GM10248 (cell line): ENCODE measurements at regions not wholly inside any gene's neighbourhood (a gene's known extent, or its start where the extent isn't known, plus 50 kb on each side); places are given as distances from the start of the nearest gene placed in this dataset.
"Not testable (repeated sequence)": the region's sequence is repeated elsewhere in the genome, so short reads cannot be mapped to it uniquely, and the experiment has no call there.

Source experiments
- CTCF ChIA-PET: fragments of 300-600 bp; sonication (Branson Sonifier 250); formaldehyde crosslinking; extraction: SDS; loops from one replicate; lab custom pipeline; 2021; ENCODE audit warnings: antibody characterized with exemption; lab: Yijun Ruan, JAX
- POLR2A ChIA-PET: fragments of 350-650 bp; sonication (Branson Sonifier 250); formaldehyde crosslinking; extraction: SDS; loops from one replicate; lab custom pipeline; 2020; ENCODE audit warnings: antibody characterized with exemption; lab: Yijun Ruan, JAX
- DNase-seq: peaks from one replicate; pipeline ENCODE4 v3.0.0; 2012; ENCODE audit errors: extremely low spot score
- TF ChIP-seq, protein P1 (sequence below): IDR thresholded peaks from 2 replicates; pipeline ENCODE4 v1.5.1; 2012; ENCODE audit warnings: mild to moderate bottlenecking, low read depth; ENCODE audit errors: extremely low read depth, missing control alignments, control extremely low read depth

DNA sequence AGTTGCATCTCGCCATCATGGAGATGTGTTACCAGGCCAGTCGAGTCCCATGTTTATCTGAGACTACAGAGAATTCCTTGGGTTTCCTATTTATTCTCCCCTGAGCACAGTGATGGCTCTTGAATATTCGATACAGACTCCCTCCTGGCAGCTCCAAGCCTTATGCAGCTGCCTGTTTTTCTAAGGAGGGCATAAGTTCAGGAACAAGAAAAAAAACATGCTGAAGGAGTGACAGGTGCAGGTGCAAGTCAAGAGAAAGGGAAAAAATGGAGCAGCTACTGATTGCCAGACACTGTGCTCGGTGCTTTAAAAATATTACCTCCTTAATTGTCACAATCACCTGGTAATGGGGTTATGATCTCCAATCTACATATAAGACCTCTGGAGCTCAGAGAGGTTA is 177.2 kb upstream of the DPP10 start:
- no peak for DNase-seq
- TF ChIP-seq, protein P1, sequence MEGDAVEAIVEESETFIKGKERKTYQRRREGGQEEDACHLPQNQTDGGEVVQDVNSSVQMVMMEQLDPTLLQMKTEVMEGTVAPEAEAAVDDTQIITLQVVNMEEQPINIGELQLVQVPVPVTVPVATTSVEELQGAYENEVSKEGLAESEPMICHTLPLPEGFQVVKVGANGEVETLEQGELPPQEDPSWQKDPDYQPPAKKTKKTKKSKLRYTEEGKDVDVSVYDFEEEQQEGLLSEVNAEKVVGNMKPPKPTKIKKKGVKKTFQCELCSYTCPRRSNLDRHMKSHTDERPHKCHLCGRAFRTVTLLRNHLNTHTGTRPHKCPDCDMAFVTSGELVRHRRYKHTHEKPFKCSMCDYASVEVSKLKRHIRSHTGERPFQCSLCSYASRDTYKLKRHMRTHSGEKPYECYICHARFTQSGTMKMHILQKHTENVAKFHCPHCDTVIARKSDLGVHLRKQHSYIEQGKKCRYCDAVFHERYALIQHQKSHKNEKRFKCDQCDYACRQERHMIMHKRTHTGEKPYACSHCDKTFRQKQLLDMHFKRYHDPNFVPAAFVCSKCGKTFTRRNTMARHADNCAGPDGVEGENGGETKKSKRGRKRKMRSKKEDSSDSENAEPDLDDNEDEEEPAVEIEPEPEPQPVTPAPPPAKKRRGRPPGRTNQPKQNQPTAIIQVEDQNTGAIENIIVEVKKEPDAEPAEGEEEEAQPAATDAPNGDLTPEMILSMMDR = no peak
- POLR2A ChIA-PET = no interaction called here
- CTCF ChIA-PET = interaction anchor here (0.8 kb wide), 1 partner anchor 31 kb away, joined by 3 read pairs; no protein-coding TSS in a partner anchor

DNA sequence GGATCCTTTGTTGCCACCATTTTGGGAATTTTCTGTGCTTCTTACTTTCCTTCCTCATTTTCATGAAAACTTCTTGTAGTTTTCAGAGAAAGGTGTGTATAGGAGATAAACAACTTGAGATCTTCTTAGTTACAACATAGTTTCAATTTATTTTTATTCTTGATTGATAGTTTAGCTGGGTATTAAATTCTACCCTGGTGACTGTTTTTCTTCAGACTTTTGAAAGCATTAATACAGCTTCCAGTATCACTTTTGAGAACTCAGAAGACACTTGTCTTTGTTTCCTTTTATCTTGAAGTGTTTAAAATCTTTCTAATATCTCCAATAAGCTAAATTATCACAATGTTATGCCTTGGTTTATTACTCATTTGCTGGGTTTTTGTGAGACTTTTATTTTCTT is 167.5 kb upstream of the DPP10 start:
- CTCF ChIA-PET = no interaction called here
- TF ChIP-seq, protein P1 = no peak
- no peak for DNase-seq
- POLR2A ChIA-PET = no interaction called here

DNA sequence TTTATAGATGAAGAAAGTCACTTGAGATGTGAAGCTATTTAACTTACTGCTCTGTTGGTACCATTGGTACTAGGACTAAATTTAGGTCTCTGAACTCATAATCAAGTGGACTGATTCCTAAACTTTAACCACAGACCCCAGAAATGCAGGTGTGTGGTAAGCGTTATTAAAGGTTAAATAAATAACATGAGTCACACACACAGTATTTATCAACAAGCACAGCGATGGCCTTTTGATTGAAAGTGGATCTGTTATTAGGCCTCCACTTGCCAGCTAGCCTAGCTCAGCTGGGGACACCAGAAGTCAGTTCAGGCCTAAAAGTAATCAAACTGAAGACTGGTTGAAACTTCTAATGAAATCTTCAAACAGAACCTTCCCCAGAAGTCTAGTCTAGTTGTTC is 161.3 kb upstream of the DPP10 start:
- TF ChIP-seq, protein P1 = no peak
- no peak for DNase-seq
- ChIA-PET POLR2A (no interaction called here), CTCF (no interaction called here)

DNA sequence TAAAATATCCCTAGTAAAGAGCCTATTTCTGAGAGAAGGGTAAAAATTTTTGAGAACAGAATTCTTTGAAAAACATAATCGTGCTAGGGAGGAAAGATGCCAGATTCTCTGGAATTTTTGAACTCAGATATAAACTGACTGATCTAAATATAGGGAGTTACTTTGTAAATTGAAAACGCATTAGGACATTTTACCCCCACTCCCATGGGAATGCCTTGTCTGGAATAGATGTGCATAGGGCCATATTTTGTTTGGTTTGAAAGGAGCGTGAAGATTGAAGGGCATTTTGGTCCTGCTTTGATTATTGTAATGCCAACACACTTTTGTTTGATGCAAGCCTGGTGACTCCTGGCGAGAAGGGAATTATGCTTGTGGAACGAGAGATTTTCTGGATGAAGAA is 158.7 kb upstream of the DPP10 start:
- POLR2A ChIA-PET = no interaction called here
- DNase-seq = no peak
- TF ChIP-seq, protein P1 = no peak
- CTCF ChIA-PET = no interaction called here

DNA sequence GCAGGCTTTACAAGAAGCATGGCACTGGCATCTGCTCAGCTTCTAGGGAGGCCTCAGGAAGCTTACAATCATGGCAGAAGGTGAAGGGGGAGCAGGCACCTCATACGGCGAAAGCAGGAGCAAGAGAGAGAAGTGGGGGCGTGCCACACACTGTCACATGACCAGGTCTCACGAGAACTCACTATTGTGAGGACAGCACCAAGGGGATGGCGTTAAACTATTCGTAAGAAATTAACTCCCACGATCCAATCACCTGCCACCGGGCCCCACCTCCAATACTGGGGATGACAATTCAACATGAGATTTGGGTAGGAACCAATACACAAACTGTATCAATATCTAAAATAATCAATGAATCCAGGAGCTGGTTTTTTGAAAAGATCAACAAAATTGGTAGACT is 156.0 kb upstream of the DPP10 start:
- ChIA-PET CTCF (no interaction called here), POLR2A (no interaction called here)
- no peak for DNase-seq
- TF ChIP-seq, protein P1 = no peak

DNA sequence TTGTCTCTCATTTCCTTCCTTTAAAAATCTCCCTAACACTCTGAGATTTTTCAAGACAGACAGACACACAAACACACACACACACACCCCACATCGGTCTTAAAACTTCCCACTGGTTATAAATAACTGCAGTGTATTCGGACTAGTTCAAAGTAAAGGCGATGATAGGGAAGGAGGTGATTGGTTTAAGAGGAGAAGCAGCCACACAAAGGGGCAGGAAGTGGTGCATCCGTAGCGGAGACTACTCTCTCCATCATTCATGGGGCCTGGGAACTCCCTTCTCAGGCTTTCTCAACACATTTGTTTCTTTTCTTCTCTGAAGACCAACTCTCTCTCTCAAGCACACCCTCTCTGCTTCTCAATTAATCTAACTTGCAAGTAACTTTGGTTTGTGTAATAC is 149.1 kb upstream of the DPP10 start:
- ChIA-PET CTCF (no interaction called here), POLR2A (no interaction called here)
- TF ChIP-seq, protein P1 = no peak
- no peak for DNase-seq

DNA sequence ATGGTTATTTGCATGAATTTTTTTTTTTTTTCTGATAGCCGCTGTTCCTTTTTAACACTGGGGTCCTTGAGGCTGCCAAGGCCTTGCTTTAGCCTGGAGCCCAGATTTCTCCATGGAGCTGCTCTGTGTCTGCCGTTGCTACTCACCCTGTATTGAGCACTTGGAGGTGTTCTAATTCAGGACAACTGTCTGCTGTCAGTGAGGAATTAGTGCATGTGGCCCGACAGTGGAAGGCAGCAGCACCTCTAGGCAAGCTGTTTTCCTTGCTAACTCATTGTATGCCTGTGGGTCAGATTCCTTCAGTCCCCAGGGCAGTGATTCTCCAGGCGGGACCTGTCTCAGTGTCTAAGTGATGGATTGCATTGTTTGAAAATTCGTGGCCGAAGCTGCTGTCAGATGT is 147.7 kb upstream of the DPP10 start:
- TF ChIP-seq, protein P1 = no peak
- ChIA-PET POLR2A (no interaction called here), CTCF (interaction anchor here (1.0 kb wide), 1 partner anchor 23 kb away, joined by 3 read pairs; no protein-coding TSS in a partner anchor)
- DNase-seq = no peak

DNA sequence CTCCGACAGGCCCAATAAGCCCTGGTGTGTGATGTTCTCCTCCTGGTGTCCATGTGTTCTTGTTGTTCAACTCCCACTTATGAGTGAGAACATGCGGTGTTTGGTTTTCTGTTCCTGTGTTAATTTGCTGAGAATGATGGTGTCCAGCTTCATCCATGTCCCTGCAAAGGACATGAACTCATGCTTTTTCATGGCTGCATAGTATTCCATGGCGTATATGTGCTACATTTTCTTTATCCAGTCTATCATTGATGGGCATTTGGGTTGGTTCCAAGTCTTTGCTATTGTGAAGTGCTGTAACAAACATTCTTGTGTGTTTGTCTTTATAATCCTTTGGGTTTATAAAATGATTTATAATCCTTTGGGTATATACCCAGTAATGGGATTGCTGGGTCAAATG is 142.1 kb upstream of the DPP10 start:
- POLR2A ChIA-PET, CTCF ChIA-PET, DNase-seq: not testable (repeated sequence)
